ENCODE measurements at regions not wholly inside any gene's neighbourhood (a gene's known extent, or its start where the extent isn't known, plus 50 kb on each side); places are given as distances from the start of the nearest gene placed in this dataset.

DNA sequence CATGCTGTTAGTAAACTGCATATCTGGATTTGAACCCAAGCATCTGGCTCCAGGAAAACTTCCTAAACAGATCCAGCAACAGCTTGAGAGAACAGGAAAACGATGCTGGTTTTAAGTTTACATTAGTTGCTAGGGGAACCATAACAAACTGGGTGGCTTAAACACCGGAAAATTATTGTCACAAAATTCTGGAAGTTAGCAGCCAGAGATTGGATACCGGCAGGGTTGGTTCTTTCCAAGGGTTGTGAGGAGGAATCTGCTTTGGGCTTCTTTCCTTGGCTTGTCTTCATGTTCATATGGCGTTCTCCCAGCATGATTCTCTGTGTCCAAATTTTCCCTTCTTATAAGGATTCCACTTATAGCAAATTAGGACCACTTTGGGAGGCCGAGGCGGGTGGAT lies 276.9 kb upstream of the TOM1L1 start:
- TF ChIP-seq, protein P1, sequence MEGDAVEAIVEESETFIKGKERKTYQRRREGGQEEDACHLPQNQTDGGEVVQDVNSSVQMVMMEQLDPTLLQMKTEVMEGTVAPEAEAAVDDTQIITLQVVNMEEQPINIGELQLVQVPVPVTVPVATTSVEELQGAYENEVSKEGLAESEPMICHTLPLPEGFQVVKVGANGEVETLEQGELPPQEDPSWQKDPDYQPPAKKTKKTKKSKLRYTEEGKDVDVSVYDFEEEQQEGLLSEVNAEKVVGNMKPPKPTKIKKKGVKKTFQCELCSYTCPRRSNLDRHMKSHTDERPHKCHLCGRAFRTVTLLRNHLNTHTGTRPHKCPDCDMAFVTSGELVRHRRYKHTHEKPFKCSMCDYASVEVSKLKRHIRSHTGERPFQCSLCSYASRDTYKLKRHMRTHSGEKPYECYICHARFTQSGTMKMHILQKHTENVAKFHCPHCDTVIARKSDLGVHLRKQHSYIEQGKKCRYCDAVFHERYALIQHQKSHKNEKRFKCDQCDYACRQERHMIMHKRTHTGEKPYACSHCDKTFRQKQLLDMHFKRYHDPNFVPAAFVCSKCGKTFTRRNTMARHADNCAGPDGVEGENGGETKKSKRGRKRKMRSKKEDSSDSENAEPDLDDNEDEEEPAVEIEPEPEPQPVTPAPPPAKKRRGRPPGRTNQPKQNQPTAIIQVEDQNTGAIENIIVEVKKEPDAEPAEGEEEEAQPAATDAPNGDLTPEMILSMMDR (IDR thresholded peaks at IDR 0.05; ENCODE audit: low read length): no peak
- TF ChIP-seq EZH2 (IDR thresholded peaks at IDR 0.05; ENCODE audit: borderline replicate concordance, low read length): no peak

Data from OCI-LY1 (cell line).